ENCODE measurements at regions not wholly inside any gene's neighbourhood (a gene's known extent, or its start where the extent isn't known, plus 50 kb on each side); places are given as distances from the start of the nearest gene placed in this dataset.
"Not testable (repeated sequence)": the region's sequence is repeated elsewhere in the genome, so short reads cannot be mapped to it uniquely, and the experiment has no call there.

GRCh38 chr3:102004561-102004960, 155.2 kb downstream of the NFKBIZ start:
- H3K4me3 ChIP-seq (ENCODE audit: low read length) = no peak overlapping the region
- H3K27me3 ChIP-seq (ENCODE audit: control insufficient read depth, insufficient read depth, low read length) = no peaks in the 10 kb centered on the region
- H3K4me1 ChIP-seq (ENCODE audit: control insufficient read depth, insufficient read depth, low read length) = no peaks in the 10 kb centered on the region
- H3K9me3 ChIP-seq (ENCODE audit: control insufficient read depth, low read length) = no peaks in the 10 kb centered on the region
- H3K36me3 ChIP-seq (ENCODE audit: control insufficient read depth, insufficient read depth, low read length) = no peaks in the 10 kb centered on the region
- H3K9ac ChIP-seq (ENCODE audit: low read length) = no peak overlapping the region

GRCh38 chr3:102005551-102005950, 156.2 kb downstream of the NFKBIZ start:
- Histone ChIP-seq H3K36me3 (ENCODE audit: control insufficient read depth, insufficient read depth, low read length) (no peaks in the 10 kb centered on the region), H3K9me3 (ENCODE audit: control insufficient read depth, low read length) (no peaks in the 10 kb centered on the region), H3K4me1 (ENCODE audit: control insufficient read depth, insufficient read depth, low read length) (no peaks in the 10 kb centered on the region), H3K9ac (ENCODE audit: low read length) (no peak overlapping the region), H3K27me3 (ENCODE audit: control insufficient read depth, insufficient read depth, low read length) (no peaks in the 10 kb centered on the region), H3K4me3 (ENCODE audit: low read length) (no peak overlapping the region)

DNA sequence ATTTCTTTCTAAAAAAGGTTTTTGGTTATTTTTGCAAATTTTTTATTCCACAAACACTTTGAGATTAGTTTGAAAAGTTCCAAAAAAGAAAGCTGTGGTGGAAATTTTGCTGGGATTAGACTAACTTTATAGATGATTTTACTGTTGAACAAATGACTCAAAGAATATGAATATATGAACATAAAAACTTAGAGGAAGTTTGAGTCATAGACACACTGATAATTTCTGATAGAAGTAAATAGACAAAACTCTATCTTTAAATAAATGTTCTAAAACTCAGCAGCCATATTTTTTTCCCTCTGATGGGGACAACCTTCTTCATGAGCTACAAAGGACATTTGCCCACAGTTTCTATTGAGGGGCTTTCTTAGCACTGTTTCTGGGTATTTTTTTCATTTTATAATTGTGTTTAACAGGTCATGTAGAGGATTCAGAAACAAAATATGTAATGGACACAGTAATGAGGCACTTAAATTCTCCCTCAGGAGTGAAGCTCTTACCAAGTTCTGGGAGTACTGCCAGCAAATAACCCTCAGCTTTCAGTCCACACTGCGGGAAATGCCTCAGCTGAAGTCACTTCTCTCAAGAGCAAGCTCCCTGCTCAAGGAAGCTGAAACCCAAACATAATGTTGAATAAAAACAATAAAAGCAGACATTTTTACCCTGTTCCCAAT, 157.6 kb downstream of the NFKBIZ start:
- H3K9ac ChIP-seq (ENCODE audit: low read length) = no peak overlapping the region
- no peak overlapping the region for H3K4me3 ChIP-seq (ENCODE audit: low read length)
- H3K4me1 ChIP-seq (ENCODE audit: control insufficient read depth, insufficient read depth, low read length) = no peaks in the 10 kb centered on the region
- no peaks in the 10 kb centered on the region for H3K36me3 ChIP-seq (ENCODE audit: control insufficient read depth, insufficient read depth, low read length)
- no peaks in the 10 kb centered on the region for H3K27me3 ChIP-seq (ENCODE audit: control insufficient read depth, insufficient read depth, low read length)
- H3K9me3 ChIP-seq (ENCODE audit: control insufficient read depth, low read length) = no peaks in the 10 kb centered on the region

DNA sequence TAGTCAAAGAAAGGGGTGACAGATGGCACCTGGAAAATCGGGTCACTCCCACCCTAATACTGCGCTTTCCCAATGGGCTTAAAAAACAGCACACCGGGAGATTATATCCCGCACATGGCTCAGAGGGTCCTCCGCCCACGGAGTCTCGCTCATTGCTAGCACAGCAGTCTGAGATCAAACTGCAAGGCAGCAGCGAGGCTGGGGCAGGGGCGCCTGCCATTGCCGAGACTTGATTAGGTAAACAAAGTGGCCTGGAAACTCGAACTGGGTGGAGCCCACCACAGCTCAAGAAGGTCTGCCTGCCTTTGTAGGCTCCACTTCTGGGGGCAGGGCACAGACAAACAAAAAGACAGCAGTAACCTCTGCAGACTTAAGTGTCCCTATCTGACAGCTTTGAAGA, 159.1 kb downstream of the NFKBIZ start:
- not testable (repeated sequence) for H3K4me1 ChIP-seq (ENCODE audit: control insufficient read depth, insufficient read depth, low read length); H3K4me3 ChIP-seq (ENCODE audit: low read length); H3K9me3 ChIP-seq (ENCODE audit: control insufficient read depth, low read length); H3K36me3 ChIP-seq (ENCODE audit: control insufficient read depth, insufficient read depth, low read length); H3K9ac ChIP-seq (ENCODE audit: low read length); H3K27me3 ChIP-seq (ENCODE audit: control insufficient read depth, insufficient read depth, low read length)

DNA sequence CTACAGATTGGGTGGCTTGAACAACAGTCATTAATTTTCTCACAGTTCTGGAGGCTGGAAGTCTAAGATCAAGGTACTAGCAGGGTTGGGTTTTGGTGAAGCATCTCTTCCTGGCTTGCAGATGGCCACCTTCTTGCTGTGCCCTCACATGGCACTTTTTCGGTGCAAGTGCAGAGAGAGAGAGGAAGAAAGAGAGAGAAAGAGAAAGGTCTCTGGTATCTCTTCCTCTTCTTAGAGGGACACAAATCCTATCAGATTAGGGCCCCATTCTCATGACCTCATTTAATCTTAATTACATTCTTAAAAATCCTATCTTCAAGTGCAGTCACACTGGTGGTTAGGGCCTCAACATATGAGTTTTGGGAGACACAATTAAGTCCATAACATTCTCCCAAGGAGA, 167.1 kb downstream of the NFKBIZ start:
- Histone ChIP-seq H3K36me3 (ENCODE audit: control insufficient read depth, insufficient read depth, low read length) (no peaks in the 10 kb centered on the region), H3K4me1 (ENCODE audit: control insufficient read depth, insufficient read depth, low read length) (no peaks in the 10 kb centered on the region), H3K4me3 (ENCODE audit: low read length) (no peak overlapping the region), H3K9me3 (ENCODE audit: control insufficient read depth, low read length) (no peaks in the 10 kb centered on the region), H3K9ac (ENCODE audit: low read length) (no peak overlapping the region), H3K27me3 (ENCODE audit: control insufficient read depth, insufficient read depth, low read length) (no peaks in the 10 kb centered on the region)

DNA sequence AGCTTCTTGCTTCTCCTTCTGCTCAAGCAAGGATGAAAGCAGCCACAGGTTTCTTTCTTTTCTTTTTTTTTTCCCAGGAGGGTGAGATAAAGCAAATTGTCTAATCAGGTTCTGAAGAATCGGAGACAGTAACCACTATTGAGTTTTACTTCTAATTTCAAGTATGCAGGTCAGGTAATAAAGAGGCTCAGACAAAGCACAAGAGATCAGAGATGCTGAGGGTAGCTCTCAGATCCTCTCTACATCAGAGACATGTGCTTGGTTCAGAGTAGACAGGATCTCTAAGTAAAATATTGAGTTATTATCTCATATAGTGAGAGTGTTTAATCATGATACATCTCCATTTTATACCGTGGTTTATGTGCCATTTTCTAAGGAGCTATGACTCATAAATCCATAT, 168.5 kb downstream of the NFKBIZ start:
- H3K4me3 ChIP-seq (ENCODE audit: low read length) = no peak overlapping the region
- H3K36me3 ChIP-seq (ENCODE audit: control insufficient read depth, insufficient read depth, low read length) = no peaks in the 10 kb centered on the region
- H3K9ac ChIP-seq (ENCODE audit: low read length) = no peak overlapping the region
- no peaks in the 10 kb centered on the region for H3K27me3 ChIP-seq (ENCODE audit: control insufficient read depth, insufficient read depth, low read length)
- no peaks in the 10 kb centered on the region for H3K4me1 ChIP-seq (ENCODE audit: control insufficient read depth, insufficient read depth, low read length)
- H3K9me3 ChIP-seq (ENCODE audit: control insufficient read depth, low read length) = no peaks in the 10 kb centered on the region

- Histone ChIP-seq H3K9ac (ENCODE audit: low read length) (no peak overlapping the region), H3K9me3 (ENCODE audit: control insufficient read depth, low read length) (no peaks in the 10 kb centered on the region), H3K36me3 (ENCODE audit: control insufficient read depth, insufficient read depth, low read length) (no peaks in the 10 kb centered on the region), H3K4me3 (ENCODE audit: low read length) (no peak overlapping the region), H3K27me3 (ENCODE audit: control insufficient read depth, insufficient read depth, low read length) (no peaks in the 10 kb centered on the region), H3K4me1 (ENCODE audit: control insufficient read depth, insufficient read depth, low read length) (no peaks in the 10 kb centered on the region)
These were observed 169.2 kb downstream of the NFKBIZ start for GRCh38 chr3:102018551-102018950.

GRCh38 chr3:102020735-102021134, 171.4 kb downstream of the NFKBIZ start:
- no peak overlapping the region for H3K4me3 ChIP-seq (ENCODE audit: low read length)

DNA sequence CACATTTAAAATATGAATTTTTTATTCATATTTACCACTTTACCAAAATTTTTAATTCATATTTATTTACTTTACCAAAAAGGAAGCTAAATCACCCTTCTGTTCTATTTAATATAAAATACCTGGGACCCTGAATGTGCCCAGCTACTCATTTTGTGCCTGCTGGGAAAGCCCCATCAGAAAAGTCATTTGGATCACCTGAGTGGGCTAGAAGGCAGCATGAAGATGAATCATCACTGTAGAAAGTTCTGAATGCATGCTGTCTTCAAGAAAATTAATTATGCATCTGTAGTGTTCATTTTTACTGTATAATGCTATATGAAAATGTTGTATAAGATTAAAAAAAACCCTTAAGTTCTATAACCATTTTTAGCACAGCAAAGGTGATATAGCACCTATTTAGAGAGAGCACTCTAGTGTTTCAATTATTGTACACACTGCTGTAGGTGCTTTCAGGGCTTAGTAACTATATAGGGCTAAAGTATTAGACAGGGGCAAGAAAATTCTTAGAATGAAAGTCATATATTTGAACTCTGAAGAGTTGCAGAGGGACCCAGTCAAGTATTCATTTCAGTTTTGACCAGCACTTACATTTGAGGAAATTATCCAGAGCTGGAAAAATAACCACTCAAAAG, 175.1 kb downstream of the NFKBIZ start:
- H3K4me3 ChIP-seq (ENCODE audit: low read length) = no peak overlapping the region
- no peak overlapping the region for H3K9ac ChIP-seq (ENCODE audit: low read length)
- H3K36me3 ChIP-seq (ENCODE audit: control insufficient read depth, insufficient read depth, low read length) = no peaks in the 10 kb centered on the region
- no peaks in the 10 kb centered on the region for H3K4me1 ChIP-seq (ENCODE audit: control insufficient read depth, insufficient read depth, low read length)
- no peaks in the 10 kb centered on the region for H3K9me3 ChIP-seq (ENCODE audit: control insufficient read depth, low read length)
- no peaks in the 10 kb centered on the region for H3K27me3 ChIP-seq (ENCODE audit: control insufficient read depth, insufficient read depth, low read length)

More at GRCh38 chr3:102020735-102021134, 171.4 kb downstream of the NFKBIZ start:
- Histone ChIP-seq H3K27me3 (ENCODE audit: control insufficient read depth, insufficient read depth, low read length) (no peaks in the 10 kb centered on the region), H3K36me3 (ENCODE audit: control insufficient read depth, insufficient read depth, low read length) (no peaks in the 10 kb centered on the region), H3K9ac (ENCODE audit: low read length) (no peak overlapping the region), H3K9me3 (ENCODE audit: control insufficient read depth, low read length) (no peaks in the 10 kb centered on the region), H3K4me1 (ENCODE audit: control insufficient read depth, insufficient read depth, low read length) (no peaks in the 10 kb centered on the region)

GRCh38 chr3:102025606-102026270, 176.4 kb downstream of the NFKBIZ start:
- no peaks in the 10 kb centered on the region for H3K36me3 ChIP-seq (ENCODE audit: control insufficient read depth, insufficient read depth, low read length)
- H3K4me3 ChIP-seq (ENCODE audit: low read length) = no peak overlapping the region
- H3K4me1 ChIP-seq (ENCODE audit: control insufficient read depth, insufficient read depth, low read length) = no peaks in the 10 kb centered on the region
- no peak overlapping the region for H3K9ac ChIP-seq (ENCODE audit: low read length)
- no peaks in the 10 kb centered on the region for H3K9me3 ChIP-seq (ENCODE audit: control insufficient read depth, low read length)
- H3K27me3 ChIP-seq (ENCODE audit: control insufficient read depth, insufficient read depth, low read length) = no peaks in the 10 kb centered on the region

- H3K36me3 ChIP-seq (ENCODE audit: control insufficient read depth, insufficient read depth, low read length) = no peaks in the 10 kb centered on the region
- no peaks in the 10 kb centered on the region for H3K4me1 ChIP-seq (ENCODE audit: control insufficient read depth, insufficient read depth, low read length)
- H3K4me3 ChIP-seq (ENCODE audit: low read length) = no peak overlapping the region
- no peak overlapping the region for H3K9ac ChIP-seq (ENCODE audit: low read length)
- H3K27me3 ChIP-seq (ENCODE audit: control insufficient read depth, insufficient read depth, low read length) = no peaks in the 10 kb centered on the region
- H3K9me3 ChIP-seq (ENCODE audit: control insufficient read depth, low read length) = no peaks in the 10 kb centered on the region
These were observed 177.3 kb downstream of the NFKBIZ start for GRCh38 chr3:102026656-102027055.

DNA sequence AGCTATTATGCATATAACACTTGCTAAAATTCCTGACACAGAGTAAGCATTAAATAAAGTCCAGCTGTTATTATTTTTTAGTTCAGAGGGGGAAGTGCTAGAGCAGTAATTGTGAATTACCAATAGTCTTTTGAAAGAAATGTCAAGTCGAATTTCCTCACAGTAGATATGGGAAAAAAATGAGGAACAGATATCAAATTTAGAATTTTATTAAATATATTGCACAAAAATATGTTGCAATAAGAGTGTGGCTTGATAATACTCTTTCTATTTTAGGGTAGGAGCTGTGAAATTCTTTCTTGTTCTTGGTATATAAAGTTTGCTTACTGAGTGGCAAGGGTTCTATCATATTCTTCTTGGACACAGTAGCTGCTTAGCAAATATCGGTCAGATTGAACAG, 181.3 kb downstream of the NFKBIZ start:
- Histone ChIP-seq H3K4me3 (ENCODE audit: low read length) (no peak overlapping the region), H3K36me3 (ENCODE audit: control insufficient read depth, insufficient read depth, low read length) (no peaks in the 10 kb centered on the region), H3K27me3 (ENCODE audit: control insufficient read depth, insufficient read depth, low read length) (no peaks in the 10 kb centered on the region), H3K9ac (ENCODE audit: low read length) (no peak overlapping the region), H3K9me3 (ENCODE audit: control insufficient read depth, low read length) (no peaks in the 10 kb centered on the region), H3K4me1 (ENCODE audit: control insufficient read depth, insufficient read depth, low read length) (no peaks in the 10 kb centered on the region)

Measured in mucosa of stomach (tissue), 1 donor.